GM12878 (cell line): ENCODE measurements at regions not wholly inside any gene's neighbourhood (a gene's known extent, or its start where the extent isn't known, plus 50 kb on each side); places are given as distances from the start of the nearest gene placed in this dataset.

ENCODE experiments used
- ATAC-seq: fragments of 200-7000 bp; cut with Tn5 transposase; 3 replicates; pipeline ENCODE4 v1.9.1; 2020; ENCODE audit warnings: mild to moderate bottlenecking, moderate library complexity
- BruUV-seq: library from RNA; stranded (reverse); fragments of 400-500 nt; replicated peaks from 2 replicates; lab custom pipeline; 2021; lab: Mats Ljungman, UMichigan
- CTCF ChIA-PET: fragments of 300-600 bp; sonication (Branson Sonifier 250); formaldehyde crosslinking; extraction: SDS; loops from one replicate; lab custom pipeline; 2021; ENCODE audit warnings: inconsistent platforms; lab: Yijun Ruan, JAX
- POLR2A ChIA-PET: fragments of 350-600 bp; formaldehyde crosslinking; extraction: SDS; loops from one replicate; lab custom pipeline; 2021; ENCODE audit warnings: inconsistent platforms; lab: Charles Lee
- RAD21 ChIA-PET: fragments of 300-600 bp; sonication (Branson Sonifier 250); formaldehyde crosslinking; loops from one replicate; lab custom pipeline; 2023; ENCODE audit warnings: antibody characterized with exemption; ENCODE audit not compliant: unreplicated experiment; lab: Charles Lee
- SMC1A ChIA-PET: fragments of 300-600 bp; sonication (Branson Sonifier 250); formaldehyde crosslinking; loops from one replicate; lab custom pipeline; 2023; ENCODE audit not compliant: unreplicated experiment, uncharacterized antibody; lab: Charles Lee
- DNase-seq: peaks from one replicate; pipeline ENCODE4 v3.0.0-alpha.2; 2011; ENCODE audit warnings: low read depth, low spot score
- FAIRE-seq: peaks from 3 replicates; lab custom pipeline; 2011; peaks lifted over from hg19 to GRCh38; lab: Jason Lieb, UNC
- H2AFZ ChIP-seq: 2 replicates; pipeline ENCODE4 v1.6.0; 2011; ENCODE audit warnings: low read depth, low read length, control low read depth; ENCODE audit not compliant: control insufficient read depth
- H3K27ac ChIP-seq: 2 replicates; pipeline ENCODE4 v1.5.1; 2011; ENCODE audit warnings: control low read depth; ENCODE audit not compliant: control insufficient read depth, insufficient read depth
- H3K27me3 ChIP-seq, 2 experiments: replicated peaks in 1 of 2; 2 replicates each; pipeline versions ENCODE4 v1.6.0 to v1.6.1; 2011; ENCODE audit warnings: low read length in 1 of 2; ENCODE audit not compliant: control insufficient read depth in 2 of 2, insufficient read depth in 2 of 2
- H3K36me3 ChIP-seq, 2 experiments: 2 replicates each; pipeline ENCODE4 v1.5.1; 2011; ENCODE audit warnings: low read length in 1 of 2; ENCODE audit not compliant: control insufficient read depth in 2 of 2, insufficient read depth in 2 of 2
- H3K4me1 ChIP-seq: 2 replicates; pipeline ENCODE4 v1.6.1; 2011; ENCODE audit warnings: mild to moderate bottlenecking, low read length, moderate library complexity, mixed read lengths; ENCODE audit not compliant: control insufficient read depth, insufficient read depth
- H3K4me2 ChIP-seq: 2 replicates; pipeline ENCODE4 v1.6.0; 2011; ENCODE audit warnings: control low read depth; ENCODE audit not compliant: control insufficient read depth, insufficient read depth
- H3K4me3 ChIP-seq: fragments of 200-600 bp; sonication (generic); 2 replicates; pipeline ENCODE4 v1.5.1; 2016
- H3K79me2 ChIP-seq: 2 replicates; pipeline ENCODE4 v1.6.0; 2011; ENCODE audit warnings: low read length; ENCODE audit not compliant: control insufficient read depth, insufficient read depth
- H3K9ac ChIP-seq: 2 replicates; pipeline ENCODE4 v1.8.0; 2011; ENCODE audit warnings: low read length, control low read depth, mixed read lengths; ENCODE audit not compliant: control insufficient read depth, insufficient read depth
- H3K9me3 ChIP-seq: replicated peaks from 3 replicates; pipeline ENCODE4 v1.5.1; 2011; ENCODE audit warnings: mild to moderate bottlenecking, low read length; ENCODE audit not compliant: control insufficient read depth, insufficient read depth
- H4K20me1 ChIP-seq: 2 replicates; pipeline ENCODE4 v1.6.0; 2011; ENCODE audit not compliant: control insufficient read depth, insufficient read depth
- ATF7 ChIP-seq: fragments of 450-650 bp; IDR thresholded peaks from 2 replicates; pipeline ENCODE4 v1.6.1; 2016; ENCODE audit warnings: low read depth, mild to moderate bottlenecking
- CEBPZ ChIP-seq: fragments of 150-350 bp; IDR thresholded peaks from 2 replicates; pipeline ENCODE4 v1.6.1; 2016; ENCODE audit warnings: low read depth, low read length
- CREB1 ChIP-seq: IDR thresholded peaks from 2 replicates; pipeline ENCODE4 v1.6.1; 2012; ENCODE audit warnings: low read depth, mild to moderate bottlenecking, inconsistent platforms
- CREM ChIP-seq: IDR thresholded peaks from 2 replicates; pipeline ENCODE4 v1.6.1; 2014; ENCODE audit warnings: antibody characterized with exemption, low read depth
- EP300 ChIP-seq, 2 experiments: fragments of 150-350 bp in 1 of 2; IDR thresholded peaks; 2 replicates each; pipeline ENCODE4 v1.6.1; 2011 to 2012; ENCODE audit warnings: low read depth in 2 of 2, low read length in 2 of 2, borderline replicate concordance in 1 of 2, improper control_type of control experiment in 1 of 2, inconsistent platforms in 1 of 2; ENCODE audit not compliant: control insufficient read depth in 1 of 2
- IRF4 ChIP-seq: IDR thresholded peaks from 2 replicates; pipeline ENCODE4 v1.6.1; 2011; ENCODE audit warnings: low read depth, low read length
- MTA2 ChIP-seq: fragments of 450-650 bp; IDR thresholded peaks from 2 replicates; pipeline ENCODE4 v1.6.1; 2016; ENCODE audit warnings: low read depth, mild to moderate bottlenecking, moderate library complexity
- NBN ChIP-seq: fragments of 450-650 bp; IDR thresholded peaks from 2 replicates; pipeline ENCODE4 v1.6.1; 2016
- NFIC ChIP-seq: IDR thresholded peaks from 2 replicates; pipeline ENCODE4 v1.6.1; 2012; ENCODE audit warnings: low read depth, mild to moderate bottlenecking, inconsistent platforms, low read length, moderate library complexity
- RUNX3 ChIP-seq: IDR thresholded peaks from 2 replicates; pipeline ENCODE4 v1.6.1; 2012; ENCODE audit warnings: low read length, inconsistent platforms
- SPI1 ChIP-seq: IDR thresholded peaks from 2 replicates; pipeline ENCODE4 v1.6.1; 2011; ENCODE audit warnings: low read depth, mild to moderate bottlenecking, low read length, moderate library complexity, borderline replicate concordance; ENCODE audit not compliant: insufficient read depth
- SREBF2 ChIP-seq: IDR thresholded peaks from 2 replicates; pipeline ENCODE4 v1.6.1; 2012; ENCODE audit warnings: mild to moderate bottlenecking, low read length
- STAT1 ChIP-seq: fragments of 450-650 bp; conservative IDR thresholded peaks from 2 replicates; pipeline ENCODE4 v1.6.1; 2014; ENCODE audit warnings: antibody characterized with exemption, mild to moderate bottlenecking
- ZNF24 ChIP-seq: fragments of 450-650 bp; IDR thresholded peaks from 2 replicates; pipeline ENCODE4 v1.6.1; 2017; ENCODE audit warnings: antibody characterized with exemption, mild to moderate bottlenecking
- WGBS: methylation state at CpG from one replicate; pipeline ENCODE4 v1.1.6; 2016; ENCODE audit warnings: low lambda C conversion rate; ENCODE audit not compliant: insufficient replicate concordance, insufficient coverage; ENCODE audit errors: missing lambda C conversion rate; 5-methylcytosine and 5-hydroxymethylcytosine counted together
- in situ Hi-C: fragments of 300-500 bp; cut with MboI; formaldehyde crosslinking; loops from 9 replicates; pipeline ENCODE4 v1.14.3; 2018; ENCODE audit warnings: mixed read lengths
- intact Hi-C: fragments of 100-400 bp; cut with micrococcal nuclease; formaldehyde crosslinking; loops from one replicate; pipeline ENCODE4 v1.14.2; 2022; ENCODE audit not compliant: unreplicated experiment
- TF ChIP-seq, protein P1 (sequence below): fragments of 450-650 bp; IDR thresholded peaks from 2 replicates; pipeline ENCODE4 v1.6.1; 2016; ENCODE audit warnings: mild to moderate bottlenecking

- no TSS peak for BruUV-seq
- no peak for FAIRE-seq
- RAD21 ChIA-PET: interaction anchor here (0.7 to 7.3 kb wide), 8 partner anchors 20 to 233 kb away, joined by 3 to 87 read pairs (median 10); no protein-coding TSS in a partner anchor
- TF ChIP-seq CEBPZ: no peak
- peak; percentile 66; the same call in 1 of the 2 replicates for TF ChIP-seq NBN
- TF ChIP-seq ATF7: peak; percentile 23; the same call in 1 of the 2 replicates
- no peak for TF ChIP-seq STAT1
- peak; percentile 63 for TF ChIP-seq NFIC
- peak; percentile 53; the same call in 1 of the 2 replicates for TF ChIP-seq MTA2
- TF ChIP-seq RUNX3: peak; percentile 45; the same call in 1 of the 2 replicates
- TF ChIP-seq EP300 (IDR thresholded peaks at IDR 0.05; ENCODE audit: borderline replicate concordance in 1 of 2, control insufficient read depth in 1 of 2, low read depth in 2 of 2, low read length in 2 of 2): peak; percentile 19 to 32; a peak in 1 of 4 replicates
- TF ChIP-seq SREBF2: no peak
- TF ChIP-seq IRF4: peak; percentile 59; the same call in 1 of the 2 replicates
- no peak for TF ChIP-seq ZNF24
- TF ChIP-seq, protein P1, sequence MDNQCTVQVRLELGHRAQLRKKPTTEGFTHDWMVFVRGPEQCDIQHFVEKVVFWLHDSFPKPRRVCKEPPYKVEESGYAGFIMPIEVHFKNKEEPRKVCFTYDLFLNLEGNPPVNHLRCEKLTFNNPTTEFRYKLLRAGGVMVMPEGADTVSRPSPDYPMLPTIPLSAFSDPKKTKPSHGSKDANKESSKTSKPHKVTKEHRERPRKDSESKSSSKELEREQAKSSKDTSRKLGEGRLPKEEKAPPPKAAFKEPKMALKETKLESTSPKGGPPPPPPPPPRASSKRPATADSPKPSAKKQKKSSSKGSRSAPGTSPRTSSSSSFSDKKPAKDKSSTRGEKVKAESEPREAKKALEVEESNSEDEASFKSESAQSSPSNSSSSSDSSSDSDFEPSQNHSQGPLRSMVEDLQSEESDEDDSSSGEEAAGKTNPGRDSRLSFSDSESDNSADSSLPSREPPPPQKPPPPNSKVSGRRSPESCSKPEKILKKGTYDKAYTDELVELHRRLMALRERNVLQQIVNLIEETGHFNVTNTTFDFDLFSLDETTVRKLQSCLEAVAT: peak; percentile 64
- peak; percentile 11; the same call in 1 of the 2 replicates for TF ChIP-seq CREM
- TF ChIP-seq CREB1: 0 out of 2 replicates have a peak, but pooled peaks have one; percentile 17
- TF ChIP-seq SPI1: peak; percentile 92
Measured at GRCh38 chr3:72077473-72078259, 292.7 kb upstream of the PROK2 start.

More at GRCh38 chr3:72077473-72078259, 292.7 kb upstream of the PROK2 start:
- H4K20me1 ChIP-seq: no peaks in the 10 kb centered on the region
- peak overlapping the region; percentile 23; the same call in 1 of the 2 replicates for H3K9ac ChIP-seq
- DNase-seq (no peak), ATAC-seq (peak; percentile 13)
- peak overlapping the region; percentile 71 for H3K27ac ChIP-seq
- no peaks in the 10 kb centered on the region for H3K36me3 ChIP-seq
- ChIA-PET SMC1A (interaction anchor here (0.8 to 7.5 kb wide), 11 partner anchors 12 to 202 kb away, joined by 3 to 97 read pairs (median 11); no protein-coding TSS in a partner anchor), CTCF (interaction anchor here (1.0 to 3.7 kb wide), 8 partner anchors 15 to 745 kb away, joined by 3 to 26 read pairs (median 4); no protein-coding TSS in a partner anchor), POLR2A (interaction anchor here (0.8 to 6.5 kb wide), 6 partner anchors 16 to 100 kb away, joined by 3 to 55 read pairs (median 4); no protein-coding TSS in a partner anchor)
- H2AFZ ChIP-seq: no peak overlapping the region
- peaks cover 5% of the 10 kb centered on the region; the same call in 2 of the 3 replicates for H3K9me3 ChIP-seq
- intact Hi-C loops (loop anchor here (1.0 to 5.0 kb wide), 5 partner anchors 93 to 200 kb away; no protein-coding TSS in a partner anchor), in situ Hi-C loops (no loop called here)
- no peaks in the 10 kb centered on the region for H3K27me3 ChIP-seq
- H3K4me1 ChIP-seq: peaks cover 54% of the 10 kb centered on the region
- no peaks in the 10 kb centered on the region for H3K79me2 ChIP-seq
- peak overlapping the region; percentile 31; the same call in 1 of the 2 replicates for H3K4me3 ChIP-seq
- WGBS: 1% methylated on average over 6 of the region's 6 CpGs
- peak overlapping the region; percentile 17 for H3K4me2 ChIP-seq
